Liver (tissue), 8 donors: ENCODE measurements at regions not wholly inside any gene's neighbourhood (a gene's known extent, or its start where the extent isn't known, plus 50 kb on each side); places are given as distances from the start of the nearest gene placed in this dataset.

ENCODE experiments used
- DNase-seq: peaks from one replicate; pipeline ENCODE4 v3.0.0-alpha.2; 2017; ENCODE audit warnings: low spot score
- H3K27ac ChIP-seq, 2 donors: one replicate each; pipeline ENCODE4 v1.7.0; 2013; ENCODE audit warnings: inconsistent platforms in 2 of 2, low read length in 2 of 2, control low read depth in 1 of 2, low read depth in 1 of 2, mild to moderate bottlenecking in 1 of 2
- H3K27me3 ChIP-seq, 4 donors: one replicate each; pipeline versions ENCODE4 v1.6.1 to v1.7.0; 2013; ENCODE audit warnings: low read length in 3 of 4, inconsistent platforms in 1 of 4, mild to moderate bottlenecking in 1 of 4, moderate library complexity in 1 of 4; ENCODE audit not compliant: control insufficient read depth in 4 of 4, insufficient read depth in 4 of 4
- H3K36me3 ChIP-seq, 4 donors: one replicate each; pipeline versions ENCODE4 v1.6.1 to v1.7.0; 2013; ENCODE audit warnings: low read length in 3 of 4, mild to moderate bottlenecking in 3 of 4, low read depth in 1 of 4, moderate library complexity in 1 of 4; ENCODE audit not compliant: control insufficient read depth in 4 of 4, insufficient read depth in 3 of 4
- H3K4me1 ChIP-seq, 4 donors: one replicate each; pipeline versions ENCODE4 v1.6.1 to v1.7.0; 2013; ENCODE audit warnings: low read length in 3 of 4, mild to moderate bottlenecking in 3 of 4, moderate library complexity in 1 of 4; ENCODE audit not compliant: control insufficient read depth in 4 of 4, insufficient read depth in 4 of 4
- H3K4me3 ChIP-seq, 3 donors: one replicate each; pipeline versions ENCODE4 v1.6.1 to v1.7.0; 2013; ENCODE audit warnings: low read length in 3 of 3, control low read depth in 1 of 3, low read depth in 1 of 3, mild to moderate bottlenecking in 1 of 3
- H3K9ac ChIP-seq, 2 donors: one replicate each; pipeline ENCODE4 v1.7.0; 2013; ENCODE audit warnings: low read length in 2 of 2, mild to moderate bottlenecking in 2 of 2, moderate library complexity in 2 of 2, control low read depth in 1 of 2, low read depth in 1 of 2
- H3K9me3 ChIP-seq, 4 donors: one replicate each; pipeline versions ENCODE4 v1.6.1 to v1.7.0; 2013; ENCODE audit warnings: low read length in 3 of 4; ENCODE audit not compliant: control insufficient read depth in 4 of 4
- CTCF ChIP-seq: fragments of 150-350 bp; IDR thresholded peaks from 2 replicates; pipeline ENCODE4 v1.5.1; 2017; ENCODE audit warnings: improper control_type of control experiment, low read depth, low read length; ENCODE audit not compliant: missing input control
- EGR1 ChIP-seq, 2 donors: IDR thresholded peaks; 2 replicates each; pipeline ENCODE4 v1.6.1; 2016 to 2018; ENCODE audit warnings: antibody characterized with exemption in 2 of 2, low read depth in 2 of 2
- FOXA1 ChIP-seq: IDR thresholded peaks from 2 replicates; pipeline ENCODE4 v1.6.1; 2016; ENCODE audit warnings: antibody characterized with exemption
- FOXA2 ChIP-seq: IDR thresholded peaks from 2 replicates; pipeline ENCODE4 v1.6.1; 2016; ENCODE audit warnings: antibody characterized with exemption
- GABPA ChIP-seq, 2 donors: IDR thresholded peaks in 1 of 2; conservative IDR thresholded peaks in 1 of 2; 2 replicates each; pipeline ENCODE4 v1.6.1; 2016; ENCODE audit warnings: antibody characterized with exemption in 2 of 2, mild to moderate bottlenecking in 1 of 2, moderate library complexity in 1 of 2
- HNF4A ChIP-seq, 2 donors: conservative IDR thresholded peaks; 2 replicates each; pipeline ENCODE4 v1.6.1; 2016; ENCODE audit warnings: antibody characterized with exemption in 2 of 2, mild to moderate bottlenecking in 2 of 2
- HNF4G ChIP-seq: IDR thresholded peaks from 2 replicates; pipeline ENCODE4 v1.6.1; 2016; ENCODE audit warnings: antibody characterized with exemption
- JUND ChIP-seq, 2 donors: IDR thresholded peaks; 2 replicates each; pipeline ENCODE4 v1.6.1; 2016; ENCODE audit warnings: antibody characterized with exemption in 2 of 2
- MAX ChIP-seq: IDR thresholded peaks from 2 replicates; pipeline ENCODE4 v1.6.1; 2016; ENCODE audit warnings: antibody characterized with exemption
- NR2F2 ChIP-seq: IDR thresholded peaks from 2 replicates; pipeline ENCODE4 v1.6.1; 2016; ENCODE audit warnings: antibody characterized with exemption
- RAD21 ChIP-seq, 2 donors: IDR thresholded peaks; 2 replicates each; pipeline ENCODE4 v1.6.1; 2016; ENCODE audit warnings: antibody characterized with exemption in 2 of 2, mild to moderate bottlenecking in 2 of 2
- RXRA ChIP-seq, 2 donors: IDR thresholded peaks; 2 replicates each; pipeline ENCODE4 v1.6.1; 2017 to 2018; ENCODE audit warnings: antibody characterized with exemption in 2 of 2, mild to moderate bottlenecking in 1 of 2
- SP1 ChIP-seq: IDR thresholded peaks from 2 replicates; pipeline ENCODE4 v1.6.1; 2018; ENCODE audit warnings: antibody characterized with exemption, mild to moderate bottlenecking
- TAF1 ChIP-seq: conservative IDR thresholded peaks from 2 replicates; pipeline ENCODE4 v1.6.1; 2016; ENCODE audit warnings: antibody characterized with exemption, mild to moderate bottlenecking
- YY1 ChIP-seq: IDR thresholded peaks from 2 replicates; pipeline ENCODE4 v1.6.1; 2016; ENCODE audit warnings: antibody characterized with exemption, mild to moderate bottlenecking
- ZBTB33 ChIP-seq: IDR thresholded peaks from 2 replicates; pipeline ENCODE4 v1.6.1; 2016; ENCODE audit warnings: antibody characterized with exemption
- WGBS: extraction: QIAGEN DNeasy Blood & Tissue Kit; methylation state at CpG from one replicate; pipeline ENCODE4 v1.1.7; 2013; 5-methylcytosine and 5-hydroxymethylcytosine counted together
- TF ChIP-seq, protein P1 (sequence below): IDR thresholded peaks from 2 replicates; pipeline ENCODE4 v1.6.1; 2016; ENCODE audit warnings: antibody characterized with exemption
- donor health status: healthy.
- donor health status: healthy.
- donor health status: healthy.
- donor health status: healthy.
- donor health status: healthy.

- no peak overlapping the region for H3K27ac ChIP-seq
- H3K36me3 ChIP-seq, result no peaks in the 10 kb centered on the region
- TF ChIP-seq YY1, result no peak
- TF ChIP-seq, protein P1, sequence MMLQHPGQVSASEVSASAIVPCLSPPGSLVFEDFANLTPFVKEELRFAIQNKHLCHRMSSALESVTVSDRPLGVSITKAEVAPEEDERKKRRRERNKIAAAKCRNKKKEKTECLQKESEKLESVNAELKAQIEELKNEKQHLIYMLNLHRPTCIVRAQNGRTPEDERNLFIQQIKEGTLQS, result no peak
- TF ChIP-seq RAD21 (IDR thresholded peaks at IDR 0.05), result no peak
- TF ChIP-seq RXRA (IDR thresholded peaks at IDR 0.05), result no peak
- no peak for TF ChIP-seq HNF4A (conservative IDR thresholded peaks at IDR 0.05)
- no peak for TF ChIP-seq CTCF
- no peak for TF ChIP-seq SP1
- TF ChIP-seq GABPA (IDR thresholded peaks at IDR 0.05 in 1 of 2, conservative IDR thresholded peaks at IDR 0.05 in 1 of 2), result no peak
- TF ChIP-seq EGR1 (IDR thresholded peaks at IDR 0.05; ENCODE audit: low read depth in 2 of 2), result no peak
- TF ChIP-seq MAX, result no peak
- TF ChIP-seq TAF1, result no peak
- no peak for TF ChIP-seq FOXA1
- TF ChIP-seq FOXA2, result no peak
- TF ChIP-seq HNF4G, result no peak
- no peak for TF ChIP-seq JUND (IDR thresholded peaks at IDR 0.05)
- no peak for TF ChIP-seq NR2F2
- no peak for TF ChIP-seq ZBTB33
- H3K27me3 ChIP-seq, result no peaks in the 10 kb centered on the region
- WGBS, result 69% methylated on average over 2 of the region's 2 CpGs
- H3K4me3 ChIP-seq, result no peak overlapping the region
- peaks cover 0 to 2% (median 0%) of the 10 kb centered on the region in 4 donors for H3K9me3 ChIP-seq
- no peaks in the 10 kb centered on the region for H3K4me1 ChIP-seq
- DNase-seq, result no peak
- H3K9ac ChIP-seq, result no peak overlapping the region
These were observed 531.5 kb downstream of the ANKRD50 start for GRCh38 chr4:124181039-124181438.

DNA sequence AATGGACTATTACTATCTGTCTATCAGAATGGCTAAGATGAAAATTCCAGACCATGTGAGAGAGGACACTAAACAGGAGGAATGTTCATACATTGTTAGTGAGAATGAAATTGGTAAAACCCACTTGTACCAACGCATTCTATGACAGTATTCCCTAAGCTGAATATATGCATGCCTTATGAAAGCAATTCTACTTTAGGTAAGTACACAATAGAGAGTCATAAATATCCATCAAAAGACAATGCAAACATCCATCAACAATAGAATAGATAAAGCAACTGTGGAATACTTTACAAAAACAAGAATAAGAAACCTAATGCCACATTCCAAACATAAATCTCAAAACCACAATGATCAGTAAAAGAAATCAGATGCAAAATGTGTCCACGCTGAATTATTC lies 529.3 kb downstream of the ANKRD50 start:
- no peak for DNase-seq
- Histone ChIP-seq H3K27ac (no peak overlapping the region), H3K4me1 (no peaks in the 10 kb centered on the region), H3K4me3 (no peak overlapping the region), H3K9me3 (peaks cover 0 to 6% (median 0%) of the 10 kb centered on the region in 4 donors), H3K27me3 (no peaks in the 10 kb centered on the region), H3K9ac (no peak overlapping the region), H3K36me3 (no peaks in the 10 kb centered on the region)
- WGBS, result 84% methylated on average over 2 of the region's 2 CpGs
- no peak for TF ChIP-seq RAD21 (IDR thresholded peaks at IDR 0.05)
- TF ChIP-seq HNF4A (conservative IDR thresholded peaks at IDR 0.05), result no peak
- TF ChIP-seq GABPA (IDR thresholded peaks at IDR 0.05 in 1 of 2, conservative IDR thresholded peaks at IDR 0.05 in 1 of 2), result no peak
- no peak for TF ChIP-seq TAF1
